Endothelial cell of umbilical vein (primary cell): ENCODE measurements at regions not wholly inside any gene's neighbourhood (a gene's known extent, or its start where the extent isn't known, plus 50 kb on each side); places are given as distances from the start of the nearest gene placed in this dataset.
"Not testable (repeated sequence)": the region's sequence is repeated elsewhere in the genome, so short reads cannot be mapped to it uniquely, and the experiment has no call there.

Experiments
- BruUV-seq: library from RNA; stranded (reverse); fragments of 400-500 nt; replicated peaks from 2 replicates; lab custom pipeline; 2021; lab: Mats Ljungman, UMichigan
- CTCF ChIA-PET: fragments of 300-600, 350-600 bp; sonication (Branson Sonifier 250); formaldehyde crosslinking; loops from one replicate; lab custom pipeline; 2021; ENCODE audit warnings: antibody characterized with exemption, inconsistent platforms; lab: Charles Lee
- POLR2A ChIA-PET: fragments of 300-600, 350-600 bp; sonication (Branson Sonifier 250); formaldehyde crosslinking; loops from one replicate; lab custom pipeline; 2021; ENCODE audit warnings: antibody characterized with exemption, inconsistent platforms; lab: Charles Lee
- DNase-seq: peaks from one replicate; pipeline ENCODE4 v3.0.0-alpha.2; 2011; ENCODE audit warnings: low read depth, low spot score
- FAIRE-seq: peaks from 2 replicates; lab custom pipeline; 2011; peaks lifted over from hg19 to GRCh38; lab: Jason Lieb, UNC
- H2AFZ ChIP-seq: 2 replicates; pipeline ENCODE4 v1.6.0; 2012; ENCODE audit warnings: low read depth, low read length, control low read depth, inconsistent platforms
- H3K27ac ChIP-seq: 2 replicates; pipeline ENCODE4 v1.5.1; 2011; ENCODE audit warnings: low read depth, mild to moderate bottlenecking, control low read depth, low read length, moderate library complexity; ENCODE audit not compliant: insufficient read depth
- H3K27me3 ChIP-seq, 2 experiments: 2 replicates each; pipeline versions ENCODE4 v1.6.0 to v1.6.1; 2011; ENCODE audit warnings: low read length in 2 of 2, mixed read lengths in 1 of 2; ENCODE audit not compliant: control insufficient read depth in 2 of 2, insufficient read depth in 2 of 2
- H3K36me3 ChIP-seq, 2 experiments: 2 replicates in 1 of 2; 3 replicates in 1 of 2; pipeline ENCODE4 v1.5.1; 2011; ENCODE audit warnings: low read length in 2 of 2, mild to moderate bottlenecking in 1 of 2, moderate library complexity in 1 of 2; ENCODE audit not compliant: control insufficient read depth in 2 of 2, insufficient read depth in 2 of 2; ENCODE audit errors: extremely low read depth in 1 of 2
- H3K4me1 ChIP-seq: 3 replicates; pipeline ENCODE4 v1.5.1; 2011; ENCODE audit warnings: mild to moderate bottlenecking, low read length; ENCODE audit not compliant: control insufficient read depth, insufficient read depth; ENCODE audit errors: extremely low read depth
- H3K4me2 ChIP-seq: 2 replicates; pipeline ENCODE4 v1.6.1; 2011; ENCODE audit warnings: low read length, control low read depth, mixed read lengths; ENCODE audit not compliant: insufficient read depth
- H3K4me3 ChIP-seq, 3 experiments: fragments of 200-600 bp in 1 of 3; sonication (generic), shearing (Covaris generic) in 1 of 3; replicated peaks in 1 of 3; 2 replicates each; pipeline ENCODE4 v1.5.1; 2011 to 2016; ENCODE audit warnings: control low read depth in 3 of 3, low read length in 3 of 3, mild to moderate bottlenecking in 2 of 3, inconsistent platforms in 1 of 3, low read depth in 1 of 3, moderate library complexity in 1 of 3; ENCODE audit not compliant: insufficient read depth in 1 of 3
- H3K79me2 ChIP-seq: 2 replicates; pipeline ENCODE4 v1.6.0; 2012; ENCODE audit warnings: low read length, inconsistent platforms; ENCODE audit not compliant: control insufficient read depth, insufficient read depth
- H3K9ac ChIP-seq: replicated peaks from 2 replicates; pipeline ENCODE3; 2011; ENCODE audit warnings: low read length, control low read depth; ENCODE audit not compliant: insufficient read depth; ENCODE audit errors: extremely low read depth
- H3K9me1 ChIP-seq: replicated peaks from 3 replicates; pipeline ENCODE4 v1.6.0; 2011; ENCODE audit warnings: mild to moderate bottlenecking, low read length; ENCODE audit not compliant: control insufficient read depth, insufficient read depth; ENCODE audit errors: extremely low read depth
- H3K9me3 ChIP-seq: replicated peaks from 2 replicates; pipeline ENCODE4 v1.5.1; 2012; ENCODE audit warnings: low read length, inconsistent platforms; ENCODE audit not compliant: control insufficient read depth, insufficient read depth
- H4K20me1 ChIP-seq: replicated peaks from 2 replicates; pipeline ENCODE3; 2011; ENCODE audit warnings: mild to moderate bottlenecking, low read length; ENCODE audit not compliant: control insufficient read depth, insufficient read depth; ENCODE audit errors: extremely low read depth
- CTCF ChIP-seq, 2 donors: IDR thresholded peaks; 1 replicate in 1 of 2; 2 replicates in 1 of 2; pipeline ENCODE4 v1.5.1; 2011; ENCODE audit warnings: low read length in 2 of 2, mild to moderate bottlenecking in 2 of 2, moderate library complexity in 2 of 2, control low read depth in 1 of 2, inconsistent platforms in 1 of 2, low read depth in 1 of 2; ENCODE audit not compliant: insufficient read depth in 1 of 2; ENCODE audit errors: extremely low read depth in 1 of 2
- EZH2 ChIP-seq: IDR thresholded peaks from 2 replicates; pipeline ENCODE4 v1.6.1; 2012; ENCODE audit warnings: borderline replicate concordance, low read depth, mild to moderate bottlenecking, moderate library complexity, low read length, inconsistent platforms; ENCODE audit not compliant: severe bottlenecking
- FOS ChIP-seq: IDR thresholded peaks from 2 replicates; pipeline ENCODE4 v1.6.1; 2011; ENCODE audit warnings: mild to moderate bottlenecking, low read length, moderate library complexity, borderline replicate concordance; ENCODE audit not compliant: insufficient read depth
- GATA2 ChIP-seq: IDR thresholded peaks from 2 replicates; pipeline ENCODE4 v1.7.0; 2011; ENCODE audit warnings: low read depth, mild to moderate bottlenecking, moderate library complexity, mixed read lengths, low read length; ENCODE audit not compliant: insufficient read length, insufficient read depth
- JUN ChIP-seq: IDR thresholded peaks from 2 replicates; pipeline ENCODE4 v1.6.1; 2011; ENCODE audit warnings: borderline replicate concordance, low read depth; ENCODE audit not compliant: insufficient read length, insufficient read depth
- MAX ChIP-seq: IDR thresholded peaks from 2 replicates; pipeline ENCODE4 v1.6.1; 2011; ENCODE audit not compliant: insufficient read depth, insufficient read length
- MYC ChIP-seq: IDR thresholded peaks from one replicate; pipeline ENCODE4 v1.6.1; 2011; ENCODE audit warnings: mild to moderate bottlenecking, low read depth, low read length
- POLR2A ChIP-seq: IDR thresholded peaks from 2 replicates; pipeline ENCODE4 v1.6.1; 2012; ENCODE audit warnings: low read depth, mild to moderate bottlenecking, control low read depth, low read length
- POLR2AphosphoS5 ChIP-seq: IDR thresholded peaks from 2 replicates; pipeline ENCODE4 v1.6.1; 2012; ENCODE audit warnings: low read depth, mild to moderate bottlenecking, control low read depth, low read length, moderate library complexity; ENCODE audit not compliant: insufficient read depth
- dilution Hi-C: fragments of 300-500 bp; cut with MboI; formaldehyde crosslinking; loops from one replicate; pipeline ENCODE4 v1.15.0; 2019; ENCODE audit warnings: low sequenced_read_pairs; ENCODE audit not compliant: extremely low pct_ligation_motif_present
- intact Hi-C: fragments of 100-400 bp; cut with micrococcal nuclease; formaldehyde crosslinking; loops from one replicate; pipeline ENCODE4 v1.10.0; 2022

GRCh38 chr20:29330429-29331115 is 1926.9 kb upstream of the DEFB115 start:
- H3K27me3 ChIP-seq, dilution Hi-C loops, H3K4me2 ChIP-seq, H3K9ac ChIP-seq, POLR2A ChIA-PET, H2AFZ ChIP-seq, H3K79me2 ChIP-seq, intact Hi-C loops, FAIRE-seq, H3K9me1 ChIP-seq, H3K36me3 ChIP-seq, H3K9me3 ChIP-seq, CTCF ChIA-PET, BruUV-seq, H3K27ac ChIP-seq, DNase-seq, H3K4me3 ChIP-seq, H3K4me1 ChIP-seq, H4K20me1 ChIP-seq: not testable (repeated sequence)

GRCh38 chr20:29349836-29350235 is 1907.6 kb upstream of the DEFB115 start:
- Histone ChIP-seq H3K79me2 (no peaks in the 10 kb centered on the region), H4K20me1 (no peaks in the 10 kb centered on the region), H3K36me3 (no peaks in the 10 kb centered on the region), H3K27ac (no peak overlapping the region), H3K9me3 (peaks cover 2% of the 10 kb centered on the region), H3K9ac (no peak overlapping the region), H3K4me2 (no peak overlapping the region), H3K27me3 (no peaks in the 10 kb centered on the region), H2AFZ (no peak overlapping the region), H3K9me1 (no peaks in the 10 kb centered on the region), H3K4me3 (no peak overlapping the region), H3K4me1 (no peaks in the 10 kb centered on the region)
- TF ChIP-seq JUN (no peak), CTCF (IDR thresholded peaks at IDR 0.05; ENCODE audit: extremely low read depth in 1 of 2, insufficient read depth in 1 of 2, low read depth in 1 of 2, low read length in 2 of 2) (no peak), POLR2AphosphoS5 (no peak), MAX (no peak), GATA2 (no peak), MYC (no peak), EZH2 (no peak), POLR2A (no peak), FOS (no peak)
- no TSS peak for BruUV-seq
- ChIA-PET CTCF (no interaction called here), POLR2A (no interaction called here)
- dilution Hi-C loops, result no loop called here
- FAIRE-seq, result no peak
- intact Hi-C loops, result no loop called here
- no peak for DNase-seq

- not testable (repeated sequence) for FAIRE-seq
Measured at GRCh38 chr20:29375937-29376336, 1881.5 kb upstream of the DEFB115 start.

More at GRCh38 chr20:29375937-29376336, 1881.5 kb upstream of the DEFB115 start:
- DNase-seq, H3K9me3 ChIP-seq, H3K27ac ChIP-seq, H3K4me3 ChIP-seq, BruUV-seq, H4K20me1 ChIP-seq, dilution Hi-C loops, H3K9ac ChIP-seq, intact Hi-C loops, H3K4me2 ChIP-seq, H3K4me1 ChIP-seq, H2AFZ ChIP-seq, H3K79me2 ChIP-seq, H3K9me1 ChIP-seq, POLR2A ChIA-PET, CTCF ChIA-PET, H3K27me3 ChIP-seq, H3K36me3 ChIP-seq: not testable (repeated sequence)
